ENCODE measurements at regions not wholly inside any gene's neighbourhood (a gene's known extent, or its start where the extent isn't known, plus 50 kb on each side); places are given as distances from the start of the nearest gene placed in this dataset.
"Not testable (repeated sequence)": the region's sequence is repeated elsewhere in the genome, so short reads cannot be mapped to it uniquely, and the experiment has no call there.

GRCh38 chr19:56894626-56895025 lies 54.1 kb upstream of the PEG3 start:
- no peak for TF ChIP-seq CTCF (IDR thresholded peaks at IDR 0.05)

DNA sequence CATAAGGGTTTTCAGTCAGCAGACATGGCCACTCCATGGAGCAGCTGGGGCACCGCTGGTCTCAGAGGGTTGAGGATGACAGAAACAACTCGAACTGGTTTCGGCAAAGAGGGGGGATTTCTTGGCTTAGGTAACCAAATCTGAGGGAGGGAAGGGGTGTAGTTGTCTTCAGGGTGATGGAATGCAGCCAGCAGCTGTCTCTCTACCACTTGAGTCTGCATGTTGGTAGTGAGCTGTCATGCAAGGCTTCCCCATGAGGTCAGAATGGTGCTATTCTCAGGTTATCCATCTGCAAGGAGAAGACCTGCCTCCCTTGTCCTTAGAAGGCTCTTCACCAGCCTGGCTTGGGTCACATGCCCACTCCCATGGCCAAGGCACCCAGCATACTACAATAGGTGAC lies 55.6 kb upstream of the PEG3 start:
- no peak overlapping the region for H3K27ac ChIP-seq
- TF ChIP-seq ZFX (IDR thresholded peaks at IDR 0.05; ENCODE audit: borderline replicate concordance) (no peak), CTCF (IDR thresholded peaks at IDR 0.05) (no peak)

More at GRCh38 chr19:56894626-56895025, 54.1 kb upstream of the PEG3 start:
- H3K27ac ChIP-seq = no peak overlapping the region

DNA sequence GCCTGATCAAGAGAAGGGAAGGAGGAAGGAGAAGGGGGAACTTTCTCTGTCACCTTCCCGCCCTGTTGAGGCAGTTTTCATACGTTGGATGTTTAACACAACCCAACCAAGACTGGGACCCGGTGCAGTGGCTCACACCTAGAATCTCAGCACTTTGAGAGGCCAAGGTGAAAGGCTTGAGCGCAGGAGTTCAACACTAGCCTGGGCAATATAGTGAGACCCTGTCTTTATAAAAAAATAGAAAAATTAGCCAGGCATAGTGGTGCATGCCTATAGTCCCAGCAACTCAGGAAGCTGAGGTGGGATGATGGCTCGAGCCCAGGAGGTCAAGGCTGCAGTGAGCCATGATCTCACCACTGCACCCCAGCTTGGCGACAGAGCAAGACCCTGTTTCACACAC lies 59.4 kb upstream of the PEG3 start:
- TF ChIP-seq ZFX (IDR thresholded peaks at IDR 0.05; ENCODE audit: borderline replicate concordance) = no peak
- no peak for TF ChIP-seq CTCF (IDR thresholded peaks at IDR 0.05)
- H3K27ac ChIP-seq = no peak overlapping the region

DNA sequence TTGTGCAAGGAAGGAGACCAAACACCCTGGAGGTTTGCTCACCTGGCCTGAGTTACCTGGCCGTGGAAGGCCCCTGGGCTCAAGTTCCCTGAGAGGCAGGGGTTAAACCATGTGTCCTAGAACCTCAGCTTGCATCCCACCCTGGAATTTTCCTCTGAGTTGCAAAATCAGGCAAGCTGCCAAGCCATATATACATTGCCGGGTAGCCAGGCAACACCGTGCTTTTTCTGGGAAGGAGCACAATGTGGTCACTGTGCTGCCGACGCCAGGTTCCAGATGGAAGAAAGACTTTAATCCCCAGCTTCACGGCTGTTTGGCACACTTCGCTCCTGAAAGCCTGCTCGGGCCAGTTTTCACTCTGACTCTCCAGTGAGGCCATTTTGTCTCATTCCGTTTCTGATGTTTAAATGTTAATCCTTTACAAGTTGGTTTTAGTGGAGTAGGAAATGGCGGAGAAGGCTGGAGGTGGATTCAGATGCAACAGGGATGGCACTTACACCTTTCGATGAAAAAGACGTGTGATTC lies 60.1 kb upstream of the PEG3 start:
- H3K27ac ChIP-seq = no peak overlapping the region

DNA sequence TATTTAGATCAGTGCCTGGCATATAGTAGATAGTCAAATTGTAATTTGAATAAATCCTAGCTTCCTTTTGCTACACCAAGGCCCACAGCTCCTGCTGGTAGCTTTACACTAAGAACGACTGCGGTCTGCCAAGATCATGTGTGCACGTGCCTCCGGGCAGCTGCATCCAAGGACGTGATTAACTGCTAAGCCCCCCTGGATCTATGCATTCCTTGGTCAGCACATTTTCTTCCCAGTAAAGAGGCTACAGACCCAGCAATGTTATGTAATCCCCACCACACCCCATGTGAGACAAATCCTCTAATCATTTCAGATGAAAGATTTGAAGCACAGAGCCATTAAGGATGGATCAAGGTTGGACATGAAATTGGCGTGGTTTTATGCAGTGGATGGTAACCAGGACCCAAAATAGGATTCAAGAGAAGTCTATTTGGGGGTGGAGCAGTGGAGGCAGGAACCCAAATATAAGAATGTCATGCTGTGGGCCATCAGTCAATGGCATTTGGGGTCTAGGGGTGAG lies 65.2 kb upstream of the PEG3 start:
- no peak for TF ChIP-seq CTCF (IDR thresholded peaks at IDR 0.05)
- TF ChIP-seq ZFX (IDR thresholded peaks at IDR 0.05; ENCODE audit: borderline replicate concordance) = no peak
- no peak overlapping the region for H3K27ac ChIP-seq

More for the DNA sequence above, 60.1 kb upstream of the PEG3 start:
- TF ChIP-seq CTCF (IDR thresholded peaks at IDR 0.05) = no peak
- no peak for TF ChIP-seq ZFX (IDR thresholded peaks at IDR 0.05; ENCODE audit: borderline replicate concordance)

- TF ChIP-seq ZFX (IDR thresholded peaks at IDR 0.05; ENCODE audit: borderline replicate concordance) = no peak
- no peak for TF ChIP-seq CTCF (IDR thresholded peaks at IDR 0.05)
- no peak overlapping the region for H3K27ac ChIP-seq
Observed at GRCh38 chr19:56912401-56913112, 72.0 kb upstream of the PEG3 start.

DNA sequence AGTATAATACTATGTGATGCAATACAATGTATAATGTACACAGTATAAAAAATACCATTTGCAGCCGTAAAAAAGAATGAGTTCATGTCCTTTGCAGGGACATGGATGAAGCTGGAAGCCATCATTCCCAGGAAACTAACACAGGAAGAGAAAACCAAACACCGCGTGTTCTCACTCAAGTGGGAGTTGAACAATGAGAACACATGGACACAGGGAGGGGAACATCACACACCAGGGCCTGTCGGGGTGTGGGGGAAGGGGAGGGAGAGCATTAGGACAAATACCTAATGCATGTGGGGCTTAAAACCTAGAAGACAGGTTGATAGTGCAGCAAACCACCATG lies 72.6 kb upstream of the PEG3 start:
- not testable (repeated sequence) for H3K27ac ChIP-seq

GRCh38 chr19:56916528-56916927 lies 76.0 kb upstream of the PEG3 start:
- no peak overlapping the region for H3K27ac ChIP-seq
- TF ChIP-seq CTCF (IDR thresholded peaks at IDR 0.05) = no peak
- no peak for TF ChIP-seq ZFX (IDR thresholded peaks at IDR 0.05; ENCODE audit: borderline replicate concordance)

All from 22Rv1 (cell line).